Tibial nerve (tissue), 4 donors: ENCODE measurements at regions not wholly inside any gene's neighbourhood (a gene's known extent, or its start where the extent isn't known, plus 50 kb on each side); places are given as distances from the start of the nearest gene placed in this dataset.

ENCODE experiments used
- CTCF ChIP-seq, 5 experiments: fragments of 200-600 bp in 3 of 5; fragments of 450-650 bp in 2 of 5; sonication (generic) in 3 of 5; IDR thresholded peaks; one replicate each; pipeline ENCODE4 v1.5.1; 2016 to 2019; ENCODE audit warnings: antibody characterized with exemption in 5 of 5, mild to moderate bottlenecking in 3 of 5, moderate library complexity in 2 of 5
- EP300 ChIP-seq, 2 donors: sonication (generic); formaldehyde crosslinking; IDR thresholded peaks; one replicate each; pipeline ENCODE4 v1.6.1; 2017; ENCODE audit warnings: antibody characterized with exemption in 2 of 2, mild to moderate bottlenecking in 1 of 2
- POLR2A ChIP-seq, 2 donors: fragments of 450-650 bp; IDR thresholded peaks; one replicate each; pipeline ENCODE4 v1.6.1; 2017; ENCODE audit warnings: antibody characterized with exemption in 2 of 2, mild to moderate bottlenecking in 2 of 2, moderate library complexity in 2 of 2

GRCh38 chr20:51172558-51173428 lies 149.9 kb upstream of the KCNG1 start:
- no peak for TF ChIP-seq CTCF (IDR thresholded peaks at IDR 0.05)
- TF ChIP-seq EP300 (IDR thresholded peaks at IDR 0.05), result no peak
- no peak for TF ChIP-seq POLR2A (IDR thresholded peaks at IDR 0.05)
